IPS DF 19.7 (cell line): ENCODE measurements at regions not wholly inside any gene's neighbourhood (a gene's known extent, or its start where the extent isn't known, plus 50 kb on each side); places are given as distances from the start of the nearest gene placed in this dataset.
"Not testable (repeated sequence)": the region's sequence is repeated elsewhere in the genome, so short reads cannot be mapped to it uniquely, and the experiment has no call there.

Experiments
- DNase-seq: peaks from one replicate; pipeline ENCODE4 v3.0.0-alpha.2; 2013; ENCODE audit warnings: low read depth, low spot score

- DNase-seq: no peak
Measured at GRCh38 chr7:156017916-156018700, 205.8 kb upstream of the SHH start.

- DNase-seq: no peak
Measured at GRCh38 chr7:156017431-156017830, 205.2 kb upstream of the SHH start.

- no peak for DNase-seq
Measured at GRCh38 chr7:156015237-156016020, 203.2 kb upstream of the SHH start.

GRCh38 chr7:156014808-156015207 lies 202.5 kb upstream of the SHH start:
- no peak for DNase-seq

- DNase-seq: no peak
Measured at GRCh38 chr7:156014201-156014600, 201.9 kb upstream of the SHH start.

- DNase-seq: no peak
Measured at GRCh38 chr7:156012412-156012811, 200.1 kb upstream of the SHH start.

GRCh38 chr7:156009569-156009968 lies 197.3 kb upstream of the SHH start:
- DNase-seq: no peak

GRCh38 chr7:156006876-156007275 lies 194.6 kb upstream of the SHH start:
- not testable (repeated sequence) for DNase-seq

GRCh38 chr7:156006024-156006423 lies 193.8 kb upstream of the SHH start:
- DNase-seq: no peak

- DNase-seq: no peak
Measured at GRCh38 chr7:156005202-156005691, 193.0 kb upstream of the SHH start.

GRCh38 chr7:156004265-156005201 lies 192.3 kb upstream of the SHH start:
- no peak for DNase-seq

- no peak for DNase-seq
Measured at GRCh38 chr7:156003220-156004162, 191.2 kb upstream of the SHH start.

GRCh38 chr7:156002362-156003066 lies 190.3 kb upstream of the SHH start:
- DNase-seq: no peak

GRCh38 chr7:156001496-156002260 lies 189.4 kb upstream of the SHH start:
- DNase-seq: no peak

GRCh38 chr7:156000601-156001396 lies 188.5 kb upstream of the SHH start:
- no peak for DNase-seq

- no peak for DNase-seq
Measured at GRCh38 chr7:155999631-156000489, 187.6 kb upstream of the SHH start.
